ENCODE measurements at regions not wholly inside any gene's neighbourhood (a gene's known extent, or its start where the extent isn't known, plus 50 kb on each side); places are given as distances from the start of the nearest gene placed in this dataset.

GRCh38 chr3:56899078-56899477, 97.3 kb upstream of the ARHGEF3 start:
- ATAC-seq (ENCODE audit: low read depth), result no peak
- intact Hi-C loops (cut with micrococcal nuclease), result no loop called here
- H3K4me1 Mint-ChIP-seq, result peaks cover 9% of the 10 kb centered on the region

GRCh38 chr3:56896357-56896756, 94.6 kb upstream of the ARHGEF3 start:
- Mint-ChIP-seq H3K27ac (no peak overlapping the region), H3K4me1 (peaks cover 11% of the 10 kb centered on the region), H3K4me3 (no peak overlapping the region), H3K27me3 (no peaks in the 10 kb centered on the region), H3K9me3 (no peaks in the 10 kb centered on the region), H3K36me3 (ENCODE audit: low read depth) (no peaks in the 10 kb centered on the region)
- POLR2A ChIA-PET, result no interaction called here
- ATAC-seq (ENCODE audit: low read depth) (no peak), DNase-seq (no peak)
- CTCF ChIA-PET, result no interaction called here
- intact Hi-C loops (cut with micrococcal nuclease), result no loop called here
- TF ChIP-seq CTCF (IDR thresholded peaks at IDR 0.05), result no peak

More at GRCh38 chr3:56899078-56899477, 97.3 kb upstream of the ARHGEF3 start:
- H3K27ac Mint-ChIP-seq, result no peak overlapping the region
- H3K4me3 Mint-ChIP-seq, result no peak overlapping the region
- no peaks in the 10 kb centered on the region for H3K36me3 Mint-ChIP-seq (ENCODE audit: low read depth)
- DNase-seq, result no peak
- no peaks in the 10 kb centered on the region for H3K27me3 Mint-ChIP-seq
- CTCF ChIA-PET, result no interaction called here
- POLR2A ChIA-PET, result no interaction called here
- no peak for TF ChIP-seq CTCF (IDR thresholded peaks at IDR 0.05)
- H3K9me3 Mint-ChIP-seq, result no peaks in the 10 kb centered on the region

GRCh38 chr3:56894881-56895431, 93.2 kb upstream of the ARHGEF3 start:
- Mint-ChIP-seq H3K27ac (no peak overlapping the region), H3K27me3 (no peaks in the 10 kb centered on the region), H3K4me1 (peaks cover 11% of the 10 kb centered on the region), H3K36me3 (ENCODE audit: low read depth) (no peaks in the 10 kb centered on the region), H3K9me3 (no peaks in the 10 kb centered on the region), H3K4me3 (no peak overlapping the region)
- intact Hi-C loops (cut with micrococcal nuclease), result no loop called here
- no peak for DNase-seq
- ATAC-seq (ENCODE audit: low read depth), result no peak
- TF ChIP-seq CTCF (IDR thresholded peaks at IDR 0.05), result no peak
- CTCF ChIA-PET, result interaction anchor here (0.9 kb wide), 1 partner anchor 94 kb away, joined by 3 read pairs; no protein-coding TSS in a partner anchor
- POLR2A ChIA-PET, result interaction anchor here (0.6 kb wide), 1 partner anchor 147 kb away, joined by 6 read pairs; no protein-coding TSS in a partner anchor

GRCh38 chr3:56890448-56891091, 88.8 kb upstream of the ARHGEF3 start:
- Mint-ChIP-seq H3K4me3 (no peak overlapping the region), H3K36me3 (ENCODE audit: low read depth) (no peaks in the 10 kb centered on the region), H3K4me1 (peaks cover 30% of the 10 kb centered on the region), H3K9me3 (no peaks in the 10 kb centered on the region), H3K27ac (no peak overlapping the region), H3K27me3 (no peaks in the 10 kb centered on the region)
- ATAC-seq (ENCODE audit: low read depth) (no peak), DNase-seq (no peak)
- ChIA-PET CTCF (no interaction called here), POLR2A (interaction anchor here (0.6 to 0.7 kb wide), 3 partner anchors 84 to 666 kb away, joined by 3 to 4 read pairs (median 4); no protein-coding TSS in a partner anchor)
- intact Hi-C loops (cut with micrococcal nuclease), result no loop called here
- no peak for TF ChIP-seq CTCF (IDR thresholded peaks at IDR 0.05)

GRCh38 chr3:56889131-56889530, 87.4 kb upstream of the ARHGEF3 start:
- H3K36me3 Mint-ChIP-seq (ENCODE audit: low read depth), result no peaks in the 10 kb centered on the region
- no peak for ATAC-seq (ENCODE audit: low read depth)
- TF ChIP-seq CTCF (IDR thresholded peaks at IDR 0.05), result no peak
- peaks cover 23% of the 10 kb centered on the region for H3K4me1 Mint-ChIP-seq
- no peak for DNase-seq
- no peaks in the 10 kb centered on the region for H3K9me3 Mint-ChIP-seq
- H3K27me3 Mint-ChIP-seq, result no peaks in the 10 kb centered on the region
- H3K27ac Mint-ChIP-seq, result no peak overlapping the region
- ChIA-PET CTCF (no interaction called here), POLR2A (no interaction called here)
- H3K4me3 Mint-ChIP-seq, result no peak overlapping the region
- intact Hi-C loops (cut with micrococcal nuclease), result no loop called here
